ENCODE measurements at regions not wholly inside any gene's neighbourhood (a gene's known extent, or its start where the extent isn't known, plus 50 kb on each side); places are given as distances from the start of the nearest gene placed in this dataset.

- peak in 2 of 56 donors; percentile 1 to 4 for DNase-seq
Observed at GRCh38 chr11:81470446-81470845, 1263.2 kb downstream of the FAM181B start.

- no peak for DNase-seq
Observed at GRCh38 chr11:81459766-81460306, 1273.8 kb downstream of the FAM181B start.

- DNase-seq = no peak
Observed at GRCh38 chr11:81449588-81450156, 1284.0 kb downstream of the FAM181B start.

- peak in 5 of 56 donors; percentile 0 to 4 (median 1) for DNase-seq
Observed at GRCh38 chr11:81444297-81444696, 1289.4 kb downstream of the FAM181B start.

- no peak for DNase-seq
Observed at GRCh38 chr11:81432333-81432732, 1301.3 kb downstream of the FAM181B start.

- DNase-seq = no peak
Observed at GRCh38 chr11:81424822-81425221, 1308.8 kb downstream of the FAM181B start.

GRCh38 chr11:81422402-81422801 lies 1311.3 kb downstream of the FAM181B start:
- DNase-seq = no peak

GRCh38 chr11:81421251-81421860 lies 1312.3 kb downstream of the FAM181B start:
- DNase-seq = no peak

- no peak for DNase-seq
Observed at GRCh38 chr11:81420668-81421250, 1312.9 kb downstream of the FAM181B start.

GRCh38 chr11:81397316-81397715 lies 1336.3 kb downstream of the FAM181B start:
- no peak for DNase-seq

GRCh38 chr11:81394311-81394710 lies 1339.4 kb downstream of the FAM181B start:
- no peak for DNase-seq

- DNase-seq = no peak
Observed at GRCh38 chr11:81388326-81388725, 1345.3 kb downstream of the FAM181B start.

- no peak for DNase-seq
Observed at GRCh38 chr11:81380395-81380794, 1353.3 kb downstream of the FAM181B start.

GRCh38 chr11:81377418-81377817 lies 1356.2 kb downstream of the FAM181B start:
- DNase-seq = no peak

GRCh38 chr11:81373986-81374385 lies 1359.7 kb downstream of the FAM181B start:
- DNase-seq = no peak

- no peak for DNase-seq
Observed at GRCh38 chr11:81368192-81368591, 1365.5 kb downstream of the FAM181B start.

- DNase-seq = no peak
Observed at GRCh38 chr11:81365496-81365895, 1368.2 kb downstream of the FAM181B start.

- no peak for DNase-seq
Observed at GRCh38 chr11:81359476-81359875, 1374.2 kb downstream of the FAM181B start.

GRCh38 chr11:81345609-81346008 lies 1388.1 kb downstream of the FAM181B start:
- no peak for DNase-seq

GRCh38 chr11:81342966-81343365 lies 1390.7 kb downstream of the FAM181B start:
- no peak for DNase-seq

GRCh38 chr11:81340225-81340624 lies 1393.4 kb downstream of the FAM181B start:
- DNase-seq = no peak

- no peak for DNase-seq
Observed at GRCh38 chr11:81339521-81339920, 1394.1 kb downstream of the FAM181B start.

GRCh38 chr11:81337756-81338155 lies 1395.9 kb downstream of the FAM181B start:
- DNase-seq = no peak
